ENCODE measurements at regions not wholly inside any gene's neighbourhood (a gene's known extent, or its start where the extent isn't known, plus 50 kb on each side); places are given as distances from the start of the nearest gene placed in this dataset.

GRCh38 chr18:63040788-63041410, 278.7 kb downstream of the BCL2 start:
- Histone ChIP-seq H3K9me3 (ENCODE audit: low read depth) (no peaks in the 10 kb centered on the region), H3K27me3 (no peaks in the 10 kb centered on the region), H3K27ac (no peak overlapping the region), H3K4me3 (no peak overlapping the region), H3K4me1 (ENCODE audit: low read depth) (no peaks in the 10 kb centered on the region), H3K36me3 (no peaks in the 10 kb centered on the region)
- DNase-seq (ENCODE audit: low read depth in 1 of 2, low spot score in 1 of 2) = no peak
- no peak for TF ChIP-seq CTCF (IDR thresholded peaks at IDR 0.05; ENCODE audit: low read depth, low read length)

- H3K27me3 ChIP-seq = no peaks in the 10 kb centered on the region
- no peaks in the 10 kb centered on the region for H3K9me3 ChIP-seq (ENCODE audit: low read depth)
- H3K27ac ChIP-seq = no peak overlapping the region
- no peaks in the 10 kb centered on the region for H3K4me1 ChIP-seq (ENCODE audit: low read depth)
- H3K4me3 ChIP-seq = no peak overlapping the region
- TF ChIP-seq CTCF (IDR thresholded peaks at IDR 0.05; ENCODE audit: low read depth, low read length) = no peak
- no peaks in the 10 kb centered on the region for H3K36me3 ChIP-seq
- DNase-seq (ENCODE audit: low read depth in 1 of 2, low spot score in 1 of 2) = no peak
Observed at GRCh38 chr18:63037491-63037890, 282.1 kb downstream of the BCL2 start.

GRCh38 chr18:63031375-63031774, 288.2 kb downstream of the BCL2 start:
- H3K4me3 ChIP-seq = no peak overlapping the region
- DNase-seq (ENCODE audit: low read depth in 1 of 2, low spot score in 1 of 2) = no peak
- no peak for TF ChIP-seq CTCF (IDR thresholded peaks at IDR 0.05; ENCODE audit: low read depth, low read length)
- H3K27ac ChIP-seq = no peak overlapping the region
- H3K4me1 ChIP-seq (ENCODE audit: low read depth) = no peaks in the 10 kb centered on the region
- H3K27me3 ChIP-seq = no peaks in the 10 kb centered on the region
- no peaks in the 10 kb centered on the region for H3K9me3 ChIP-seq (ENCODE audit: low read depth)
- H3K36me3 ChIP-seq = no peaks in the 10 kb centered on the region

Data from cardiac muscle cell (in vitro differentiated cells and primary cell).